HuH-7 (cell line): ENCODE measurements at regions not wholly inside any gene's neighbourhood (a gene's known extent, or its start where the extent isn't known, plus 50 kb on each side); places are given as distances from the start of the nearest gene placed in this dataset.
"Not testable (repeated sequence)": the region's sequence is repeated elsewhere in the genome, so short reads cannot be mapped to it uniquely, and the experiment has no call there.

ENCODE experiments used
- DNase-seq: peaks from one replicate; pipeline ENCODE4 v3.0.0; 2011; ENCODE audit warnings: low spot score

GRCh38 chr6:50899306-50899870, 80.7 kb downstream of the TFAP2B start:
- no peak for DNase-seq

GRCh38 chr6:50902260-50902659, 83.6 kb downstream of the TFAP2B start:
- no peak for DNase-seq

GRCh38 chr6:50905297-50905696, 86.6 kb downstream of the TFAP2B start:
- DNase-seq, result no peak

GRCh38 chr6:50907565-50907964, 88.9 kb downstream of the TFAP2B start:
- no peak for DNase-seq

GRCh38 chr6:50913105-50913770, 94.6 kb downstream of the TFAP2B start:
- DNase-seq, result no peak

GRCh38 chr6:50921378-50921777, 102.7 kb downstream of the TFAP2B start:
- not testable (repeated sequence) for DNase-seq

- DNase-seq, result no peak
These were observed 103.3 kb downstream of the TFAP2B start for GRCh38 chr6:50921968-50922367.

GRCh38 chr6:50922579-50923525, 104.2 kb downstream of the TFAP2B start:
- no peak for DNase-seq

- no peak for DNase-seq
These were observed 106.1 kb downstream of the TFAP2B start for GRCh38 chr6:50924758-50925157.

- DNase-seq, result no peak
These were observed 106.9 kb downstream of the TFAP2B start for GRCh38 chr6:50925548-50925947.

- no peak for DNase-seq
These were observed 107.3 kb downstream of the TFAP2B start for GRCh38 chr6:50925981-50926380.

GRCh38 chr6:50927800-50928199, 109.1 kb downstream of the TFAP2B start:
- DNase-seq, result no peak

GRCh38 chr6:50929323-50929722, 110.7 kb downstream of the TFAP2B start:
- no peak for DNase-seq

- DNase-seq, result no peak
These were observed 116.8 kb downstream of the TFAP2B start for GRCh38 chr6:50935442-50935841.

- DNase-seq, result no peak
These were observed 117.6 kb downstream of the TFAP2B start for GRCh38 chr6:50936277-50936681.

- no peak for DNase-seq
These were observed 121.3 kb downstream of the TFAP2B start for GRCh38 chr6:50939931-50940330.

GRCh38 chr6:50945789-50946188, 127.1 kb downstream of the TFAP2B start:
- no peak for DNase-seq

GRCh38 chr6:50952092-50952907, 133.6 kb downstream of the TFAP2B start:
- no peak for DNase-seq

GRCh38 chr6:50956014-50956413, 137.3 kb downstream of the TFAP2B start:
- DNase-seq, result no peak

GRCh38 chr6:50958148-50958697, 139.6 kb downstream of the TFAP2B start:
- no peak for DNase-seq

- no peak for DNase-seq
These were observed 140.5 kb downstream of the TFAP2B start for GRCh38 chr6:50959081-50959641.
